Muscle of arm (tissue), 1 donor: ENCODE measurements at regions not wholly inside any gene's neighbourhood (a gene's known extent, or its start where the extent isn't known, plus 50 kb on each side); places are given as distances from the start of the nearest gene placed in this dataset.

Source experiments
- DNase-seq: peaks from one replicate; pipeline ENCODE4 v3.0.0-alpha.2; 2013

GRCh38 chr7:155360495-155361345, 63.0 kb downstream of the INSIG1 start:
- no peak for DNase-seq

- DNase-seq = no peak
Observed at GRCh38 chr7:155361346-155361680, 63.6 kb downstream of the INSIG1 start.

DNA sequence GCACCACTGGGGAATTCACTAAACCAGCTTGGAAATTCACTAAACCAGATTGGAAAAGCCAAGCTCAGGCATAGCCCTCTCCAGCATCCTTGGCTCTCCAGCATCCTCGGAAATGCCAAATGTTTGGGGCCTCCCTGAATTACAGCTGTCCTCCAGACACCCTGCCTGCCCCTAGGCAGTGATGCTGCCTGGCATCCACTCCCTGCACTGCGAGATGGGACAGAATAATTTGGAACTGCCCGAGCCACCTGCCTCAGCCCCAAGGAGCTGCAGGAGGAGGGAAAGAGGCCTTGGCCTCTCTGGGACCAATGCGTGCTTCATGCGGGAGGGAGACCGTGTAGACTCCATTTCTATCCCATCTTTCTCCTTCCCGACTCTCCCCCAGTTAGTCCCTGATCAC, 64.3 kb downstream of the INSIG1 start:
- no peak for DNase-seq

GRCh38 chr7:155362380-155363145, 64.9 kb downstream of the INSIG1 start:
- no peak for DNase-seq

GRCh38 chr7:155363146-155363539, 65.5 kb downstream of the INSIG1 start:
- no peak for DNase-seq

DNA sequence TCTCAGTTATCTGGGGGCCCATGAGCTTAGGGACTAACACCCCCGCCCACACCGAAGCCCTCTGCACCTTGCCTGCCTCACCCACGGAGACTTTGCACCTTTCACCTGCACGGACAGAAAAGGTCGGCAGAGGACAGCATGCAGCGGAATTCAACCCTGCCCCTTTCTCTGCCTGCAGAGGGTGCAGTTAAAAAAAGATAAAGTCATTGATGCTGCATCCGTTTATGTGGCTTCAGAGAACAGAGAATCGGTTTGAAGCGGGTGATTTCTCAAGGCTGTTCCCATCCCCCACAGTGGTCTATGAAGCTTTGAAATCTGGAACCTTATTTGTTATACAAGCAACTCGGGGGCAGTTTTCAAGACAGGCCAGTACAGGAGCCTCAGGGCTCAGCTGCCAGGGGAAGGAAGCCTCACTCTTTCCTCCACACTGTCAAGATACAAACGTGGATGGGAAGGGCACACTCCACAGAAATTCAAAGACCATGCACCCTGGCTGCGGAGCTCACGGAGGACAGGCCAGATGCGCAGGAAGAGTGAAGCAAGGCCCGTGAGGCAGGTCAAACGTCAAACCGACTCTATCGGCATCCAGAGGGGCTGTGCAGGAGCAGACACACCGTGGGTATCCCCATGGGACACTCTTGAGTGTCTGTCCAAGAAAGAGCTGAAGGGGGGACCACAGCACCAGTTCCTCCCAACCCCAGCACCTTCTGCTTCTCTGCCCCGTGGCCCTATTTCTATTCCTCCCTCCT, 66.3 kb downstream of the INSIG1 start:
- DNase-seq = no peak

GRCh38 chr7:155365146-155365874, 67.6 kb downstream of the INSIG1 start:
- no peak for DNase-seq

- DNase-seq = no peak
Observed at GRCh38 chr7:155368894-155369600, 71.4 kb downstream of the INSIG1 start.

- no peak for DNase-seq
Observed at GRCh38 chr7:155369766-155370165, 72.1 kb downstream of the INSIG1 start.

GRCh38 chr7:155371331-155371883, 73.7 kb downstream of the INSIG1 start:
- no peak for DNase-seq

GRCh38 chr7:155371884-155372781, 74.5 kb downstream of the INSIG1 start:
- no peak for DNase-seq

DNA sequence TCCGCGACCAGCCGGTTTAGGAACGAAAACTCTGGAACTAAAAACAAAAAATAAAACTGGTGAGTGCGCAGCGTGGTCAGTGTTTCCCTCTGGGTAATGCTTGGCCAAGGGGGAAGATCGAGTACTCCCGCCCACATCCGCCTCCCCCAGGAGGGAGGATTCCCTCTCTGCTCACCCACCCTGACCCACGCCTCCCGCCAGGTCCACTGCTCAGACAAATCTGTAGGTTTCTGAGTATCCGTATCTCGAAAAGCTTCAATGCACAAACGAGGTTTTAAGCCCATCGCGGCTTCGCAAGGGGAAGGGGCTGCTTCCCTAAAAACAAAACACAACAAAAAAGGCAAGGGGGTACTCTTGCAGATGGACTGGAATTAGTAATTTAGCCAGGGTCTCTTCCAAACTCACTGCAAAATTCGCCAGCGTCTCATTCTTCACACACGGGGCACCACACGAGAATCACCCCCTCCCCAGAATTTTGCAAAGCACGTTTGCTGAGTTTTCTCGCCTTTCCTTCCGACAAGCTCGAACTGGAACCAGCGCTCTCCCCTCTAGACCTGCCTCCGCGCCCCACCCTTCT, 75.2 kb downstream of the INSIG1 start:
- no peak for DNase-seq

GRCh38 chr7:155373359-155374273, 75.9 kb downstream of the INSIG1 start:
- no peak for DNase-seq

- no peak for DNase-seq
Observed at GRCh38 chr7:155374276-155375252, 76.9 kb downstream of the INSIG1 start.

GRCh38 chr7:155375337-155376277, 77.9 kb downstream of the INSIG1 start:
- DNase-seq = no peak
